PFSK-1 (cell line): ENCODE measurements at regions not wholly inside any gene's neighbourhood (a gene's known extent, or its start where the extent isn't known, plus 50 kb on each side); places are given as distances from the start of the nearest gene placed in this dataset.

Experiments used
- FOXP2 ChIP-seq: optimal IDR thresholded peaks from 2 replicates; pipeline ENCODE3; 2011; ENCODE audit warnings: borderline replicate concordance, control low read depth, inconsistent platforms; ENCODE audit not compliant: insufficient read depth; ENCODE audit errors: extremely low read length, extremely low read depth
- POLR2AphosphoS5 ChIP-seq: IDR thresholded peaks from 2 replicates; pipeline ENCODE4 v1.6.1; 2012; ENCODE audit warnings: low read depth, mild to moderate bottlenecking, control low read depth, low read length, moderate library complexity
- REST ChIP-seq, 2 experiments: IDR thresholded peaks; 2 replicates each; pipeline versions ENCODE4 v1.6.1 to v1.8.0; 2011 to 2012; ENCODE audit warnings: low read depth in 2 of 2, low read length in 2 of 2, control low read depth in 1 of 2, inconsistent platforms in 1 of 2, mild to moderate bottlenecking in 1 of 2, moderate library complexity in 1 of 2; ENCODE audit not compliant: insufficient read depth in 1 of 2
- SIN3A ChIP-seq: IDR thresholded peaks from 2 replicates; pipeline ENCODE4 v1.6.1; 2012; ENCODE audit warnings: mild to moderate bottlenecking, low read length, moderate library complexity, borderline replicate concordance; ENCODE audit not compliant: insufficient read depth
- TAF1 ChIP-seq: IDR thresholded peaks from 2 replicates; pipeline ENCODE4 v1.6.1; 2012; ENCODE audit warnings: low read length, control low read depth, borderline replicate concordance; ENCODE audit not compliant: insufficient read depth

DNA sequence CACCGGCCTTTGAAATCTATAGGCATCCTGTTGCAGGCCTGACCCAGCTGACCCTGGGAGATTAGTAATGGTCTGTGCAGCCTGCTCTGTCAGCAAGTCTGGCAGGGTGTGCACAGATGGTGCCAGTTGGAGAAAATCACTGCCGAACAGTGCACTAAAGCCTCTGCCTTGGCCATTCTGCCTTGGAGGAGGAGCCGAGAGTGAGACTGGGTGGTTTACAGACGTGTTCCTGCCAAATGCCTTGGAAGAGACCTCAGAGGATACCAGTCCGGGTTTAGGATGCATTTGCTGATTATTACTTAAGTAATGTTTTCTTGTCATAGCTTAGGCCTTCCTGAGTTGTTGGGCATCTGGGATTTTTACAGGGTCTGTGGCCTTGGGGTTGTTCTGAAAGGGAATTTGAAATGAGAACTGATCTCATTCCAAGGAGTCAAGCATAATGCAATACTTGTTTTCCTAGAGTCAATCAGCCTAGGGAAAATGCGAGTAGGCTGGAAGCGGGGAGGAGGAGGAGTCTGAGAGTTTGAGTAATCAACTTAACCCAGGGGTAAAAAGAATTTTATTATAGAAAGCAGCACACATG lies 292.1 kb downstream of the SOX4 start:
- TF ChIP-seq TAF1 (no peak), SIN3A (no peak), FOXP2 (no peak), REST (IDR thresholded peaks at IDR 0.05; ENCODE audit: insufficient read depth in 1 of 2, low read depth in 2 of 2, low read length in 2 of 2) (no peak), POLR2AphosphoS5 (no peak)

GRCh38 chr6:21886542-21887151 lies 293.1 kb downstream of the SOX4 start:
- TF ChIP-seq REST (IDR thresholded peaks at IDR 0.05; ENCODE audit: insufficient read depth in 1 of 2, low read depth in 2 of 2, low read length in 2 of 2): no peak
- no peak for TF ChIP-seq TAF1
- TF ChIP-seq SIN3A: no peak
- TF ChIP-seq FOXP2: no peak
- no peak for TF ChIP-seq POLR2AphosphoS5

DNA sequence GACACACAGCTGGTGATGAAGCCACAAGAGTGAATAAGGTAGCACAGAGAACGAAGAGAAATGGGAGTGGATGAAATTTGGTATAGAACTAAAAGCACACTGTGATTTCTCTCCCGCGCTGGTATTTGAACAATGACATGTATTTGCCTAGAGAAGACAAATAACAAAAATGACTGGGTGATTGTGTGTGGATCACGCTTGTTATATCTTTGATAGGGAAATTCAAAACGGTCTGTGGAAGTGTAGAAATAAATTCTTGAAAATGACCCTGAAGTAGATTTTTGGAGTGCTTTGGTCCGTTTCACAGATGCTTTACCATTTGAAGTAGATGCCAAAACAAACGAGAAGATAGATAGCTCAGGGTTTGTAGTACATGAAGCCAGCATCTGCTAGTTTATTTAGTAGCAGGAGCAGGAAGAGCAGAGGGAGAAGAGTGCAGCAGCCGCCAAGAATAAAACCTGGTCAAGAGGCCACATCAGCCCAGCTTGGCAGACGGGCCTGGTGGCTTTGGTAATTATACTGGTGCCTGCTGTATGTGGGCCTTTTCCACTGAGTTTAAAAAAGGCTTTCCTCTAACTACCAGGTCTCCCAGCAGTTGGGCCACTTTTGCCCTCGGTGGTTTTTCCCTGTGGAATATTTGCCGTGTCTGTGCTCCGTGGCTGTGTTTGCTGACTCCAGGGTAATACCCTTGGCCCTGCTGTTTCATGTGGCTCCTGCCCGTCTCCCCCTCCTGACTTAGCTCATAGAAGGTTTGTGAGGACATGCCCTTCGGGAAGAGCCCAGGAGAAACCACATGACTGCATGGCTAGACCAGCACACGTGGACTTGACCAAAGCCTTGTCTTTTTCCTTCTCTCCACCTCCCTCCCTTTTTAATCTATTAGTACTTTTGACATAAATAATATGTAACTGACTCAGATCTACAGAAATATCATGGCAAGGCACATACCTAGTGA lies 294.0 kb downstream of the SOX4 start:
- TF ChIP-seq POLR2AphosphoS5: no peak
- TF ChIP-seq TAF1: no peak
- no peak for TF ChIP-seq FOXP2
- TF ChIP-seq REST (IDR thresholded peaks at IDR 0.05; ENCODE audit: insufficient read depth in 1 of 2, low read depth in 2 of 2, low read length in 2 of 2): no peak
- no peak for TF ChIP-seq SIN3A

- TF ChIP-seq REST (IDR thresholded peaks at IDR 0.05; ENCODE audit: insufficient read depth in 1 of 2, low read depth in 2 of 2, low read length in 2 of 2) (no peak), SIN3A (no peak), TAF1 (no peak), POLR2AphosphoS5 (no peak), FOXP2 (no peak)
These were observed 297.5 kb downstream of the SOX4 start for GRCh38 chr6:21891080-21891479.

- TF ChIP-seq REST (IDR thresholded peaks at IDR 0.05; ENCODE audit: insufficient read depth in 1 of 2, low read depth in 2 of 2, low read length in 2 of 2) (no peak), SIN3A (no peak)
These were observed 300.2 kb downstream of the SOX4 start for GRCh38 chr6:21893793-21894192.
